ENCODE measurements at regions not wholly inside any gene's neighbourhood (a gene's known extent, or its start where the extent isn't known, plus 50 kb on each side); places are given as distances from the start of the nearest gene placed in this dataset.
A peak's percentile ranks its signal among the peaks of the same experiment; 100 is the strongest.

DNA sequence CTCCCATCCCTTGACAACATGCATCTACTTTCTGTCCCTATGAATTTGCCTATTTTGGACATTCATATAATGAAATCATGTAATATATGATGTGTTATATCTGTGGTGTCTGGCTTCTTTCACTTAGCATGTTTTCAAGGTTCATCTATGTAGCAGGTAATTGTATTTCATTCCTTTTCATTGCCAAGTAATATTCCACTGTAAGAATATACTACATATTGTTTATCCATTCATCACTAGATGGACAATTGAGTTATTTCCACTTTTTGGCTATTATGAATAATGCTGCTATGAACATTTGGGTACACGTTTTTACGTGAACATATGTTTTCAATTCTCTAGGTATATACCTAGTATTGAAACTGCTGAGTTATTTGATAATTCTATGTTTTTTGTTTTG, 238.2 kb downstream of the PTEN start:
- no peak overlapping the region for H3K4me3 ChIP-seq (replicated peaks; ENCODE audit: low read depth, low read length)
- TF ChIP-seq, protein P1, sequence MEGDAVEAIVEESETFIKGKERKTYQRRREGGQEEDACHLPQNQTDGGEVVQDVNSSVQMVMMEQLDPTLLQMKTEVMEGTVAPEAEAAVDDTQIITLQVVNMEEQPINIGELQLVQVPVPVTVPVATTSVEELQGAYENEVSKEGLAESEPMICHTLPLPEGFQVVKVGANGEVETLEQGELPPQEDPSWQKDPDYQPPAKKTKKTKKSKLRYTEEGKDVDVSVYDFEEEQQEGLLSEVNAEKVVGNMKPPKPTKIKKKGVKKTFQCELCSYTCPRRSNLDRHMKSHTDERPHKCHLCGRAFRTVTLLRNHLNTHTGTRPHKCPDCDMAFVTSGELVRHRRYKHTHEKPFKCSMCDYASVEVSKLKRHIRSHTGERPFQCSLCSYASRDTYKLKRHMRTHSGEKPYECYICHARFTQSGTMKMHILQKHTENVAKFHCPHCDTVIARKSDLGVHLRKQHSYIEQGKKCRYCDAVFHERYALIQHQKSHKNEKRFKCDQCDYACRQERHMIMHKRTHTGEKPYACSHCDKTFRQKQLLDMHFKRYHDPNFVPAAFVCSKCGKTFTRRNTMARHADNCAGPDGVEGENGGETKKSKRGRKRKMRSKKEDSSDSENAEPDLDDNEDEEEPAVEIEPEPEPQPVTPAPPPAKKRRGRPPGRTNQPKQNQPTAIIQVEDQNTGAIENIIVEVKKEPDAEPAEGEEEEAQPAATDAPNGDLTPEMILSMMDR (IDR thresholded peaks at IDR 0.05; ENCODE audit: low read length, missing control alignments), result no peak
- DNase-seq (ENCODE audit: low read depth), result no peak

DNA sequence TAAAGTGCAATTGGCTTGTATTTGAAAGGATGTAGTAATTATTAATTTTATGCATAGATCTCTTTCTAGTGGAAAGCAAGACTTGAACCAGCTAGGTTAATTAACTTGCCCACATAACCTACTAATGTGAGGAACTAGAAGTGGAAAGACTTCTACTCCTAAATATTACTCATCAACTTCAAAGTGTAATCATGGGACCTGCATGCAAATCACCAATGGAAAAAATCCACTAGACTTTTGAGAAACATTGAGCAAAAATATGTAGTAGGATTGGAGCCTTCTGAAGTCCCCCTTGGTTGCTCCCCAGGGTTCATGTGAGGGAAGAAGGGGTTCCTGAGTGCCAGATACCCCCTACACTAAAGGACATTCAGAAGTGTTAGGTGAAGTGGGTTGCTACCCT, 240.2 kb downstream of the PTEN start:
- H3K4me3 ChIP-seq (replicated peaks; ENCODE audit: low read depth, low read length), result no peak overlapping the region
- no peak for DNase-seq (ENCODE audit: low read depth)
- TF ChIP-seq, protein P1 (IDR thresholded peaks at IDR 0.05; ENCODE audit: low read length, missing control alignments), result no peak

DNA sequence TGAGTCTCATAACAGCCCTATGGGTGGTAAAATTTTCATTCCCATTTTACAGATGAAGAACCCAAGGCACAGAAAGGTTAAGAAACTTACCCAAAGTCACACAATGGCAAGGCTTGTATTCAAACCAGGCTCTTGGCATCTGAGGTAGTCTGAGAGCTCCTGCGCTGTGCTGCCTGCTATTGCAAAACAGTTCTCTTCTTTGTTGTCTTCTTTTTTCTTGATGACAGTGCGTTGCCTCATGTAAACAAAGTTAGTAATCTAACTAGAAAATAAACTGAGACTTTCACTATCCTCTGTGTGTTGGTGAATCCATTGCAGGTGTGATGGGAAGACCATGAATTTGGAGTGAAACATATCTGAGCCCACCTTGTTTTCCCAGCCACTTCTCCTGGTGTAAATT, 240.8 kb downstream of the PTEN start:
- TF ChIP-seq, protein P1 (IDR thresholded peaks at IDR 0.05; ENCODE audit: low read length, missing control alignments), result no peak
- no peak overlapping the region for H3K4me3 ChIP-seq (replicated peaks; ENCODE audit: low read depth, low read length)
- DNase-seq (ENCODE audit: low read depth), result no peak

DNA sequence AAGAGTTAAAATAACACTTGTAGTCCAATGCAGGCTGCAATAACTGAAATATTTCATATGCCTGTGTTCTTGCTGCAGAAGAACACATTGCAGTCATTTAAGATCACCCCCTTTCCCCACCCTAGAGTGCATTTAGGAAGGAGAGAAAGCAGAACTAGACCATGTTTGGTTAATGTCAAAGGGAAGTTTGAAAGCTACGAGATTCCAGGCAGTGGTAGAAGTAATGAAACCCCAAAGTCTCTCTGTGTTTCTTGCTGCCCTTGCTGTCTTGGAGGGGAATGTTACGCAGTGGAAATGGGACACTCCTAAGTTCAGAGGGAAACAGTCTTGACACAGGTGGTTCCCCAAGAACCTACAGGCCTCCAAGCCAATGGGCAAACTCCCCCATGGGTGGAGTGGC, 242.9 kb downstream of the PTEN start:
- H3K4me3 ChIP-seq (replicated peaks; ENCODE audit: low read depth, low read length), result no peak overlapping the region
- no peak for DNase-seq (ENCODE audit: low read depth)
- TF ChIP-seq, protein P1 (IDR thresholded peaks at IDR 0.05; ENCODE audit: low read length, missing control alignments), result no peak

DNA sequence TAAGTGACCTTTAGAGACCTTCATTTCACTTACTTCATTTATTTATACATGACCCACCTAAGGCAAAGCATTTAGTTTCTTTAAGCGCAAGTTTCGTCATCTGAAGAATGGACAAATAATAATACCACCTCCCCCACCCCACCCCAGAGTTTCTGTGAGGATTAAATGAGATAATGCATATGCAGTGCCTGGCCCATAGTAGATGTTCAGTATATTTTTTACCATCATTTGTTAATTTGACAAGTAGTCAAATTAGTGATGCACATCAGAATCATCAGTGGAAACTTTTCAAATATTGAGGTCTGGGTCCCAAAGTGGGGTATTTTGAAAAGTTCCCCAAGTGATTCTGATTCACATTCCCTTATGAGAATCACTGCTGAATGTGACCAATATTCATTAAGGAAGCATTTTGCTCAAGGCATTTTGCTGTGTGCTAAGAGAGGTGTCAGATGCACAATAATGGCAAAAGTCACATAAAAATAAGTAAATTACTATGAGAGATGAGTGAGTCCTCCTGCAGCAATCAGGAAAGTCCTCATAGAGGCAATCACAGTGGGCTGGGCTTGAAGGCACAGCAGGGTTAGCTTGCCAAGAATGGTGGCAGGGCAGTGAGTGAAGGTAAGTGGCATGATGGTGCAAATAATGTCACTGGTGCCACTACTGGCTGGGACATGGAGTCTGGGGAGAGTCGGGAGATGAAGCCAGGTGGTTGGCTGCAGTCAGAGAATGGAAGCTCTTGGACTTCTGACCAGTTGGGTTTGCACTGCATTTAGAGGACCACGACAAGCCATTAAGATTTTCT, 244.1 kb downstream of the PTEN start:
- H3K4me3 ChIP-seq (replicated peaks; ENCODE audit: low read depth, low read length), result no peak overlapping the region
- TF ChIP-seq, protein P1 (IDR thresholded peaks at IDR 0.05; ENCODE audit: low read length, missing control alignments), result no peak

DNA sequence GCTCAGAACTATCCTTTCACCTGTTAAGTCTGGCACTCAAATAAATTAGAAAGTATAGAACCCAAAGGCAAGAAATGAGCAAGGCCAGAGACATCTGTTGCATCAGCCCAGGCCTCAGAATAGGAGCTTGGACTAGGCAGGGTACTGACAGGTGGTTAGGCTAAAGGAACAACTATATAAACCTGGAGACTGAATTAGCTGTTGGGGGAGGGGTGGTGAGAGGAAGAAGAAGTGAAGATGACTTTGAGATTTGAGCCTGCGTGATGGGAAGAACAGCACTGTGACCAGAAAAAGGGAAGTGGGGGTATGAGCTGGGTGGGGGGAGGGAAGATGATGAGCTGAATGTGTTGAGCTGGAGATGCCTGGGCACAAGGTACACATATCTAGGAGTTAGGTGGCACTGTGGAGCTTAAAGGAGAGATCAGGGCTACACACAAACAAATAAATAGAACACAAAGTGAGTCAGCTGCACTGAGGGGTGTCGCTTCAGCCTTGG, 244.7 kb downstream of the PTEN start:
- TF ChIP-seq, protein P1 (IDR thresholded peaks at IDR 0.05; ENCODE audit: low read length, missing control alignments), result no peak
- H3K4me3 ChIP-seq (replicated peaks; ENCODE audit: low read depth, low read length), result no peak overlapping the region
- no peak for DNase-seq (ENCODE audit: low read depth)

More for the DNA sequence above, 244.1 kb downstream of the PTEN start:
- no peak for DNase-seq (ENCODE audit: low read depth)

DNA sequence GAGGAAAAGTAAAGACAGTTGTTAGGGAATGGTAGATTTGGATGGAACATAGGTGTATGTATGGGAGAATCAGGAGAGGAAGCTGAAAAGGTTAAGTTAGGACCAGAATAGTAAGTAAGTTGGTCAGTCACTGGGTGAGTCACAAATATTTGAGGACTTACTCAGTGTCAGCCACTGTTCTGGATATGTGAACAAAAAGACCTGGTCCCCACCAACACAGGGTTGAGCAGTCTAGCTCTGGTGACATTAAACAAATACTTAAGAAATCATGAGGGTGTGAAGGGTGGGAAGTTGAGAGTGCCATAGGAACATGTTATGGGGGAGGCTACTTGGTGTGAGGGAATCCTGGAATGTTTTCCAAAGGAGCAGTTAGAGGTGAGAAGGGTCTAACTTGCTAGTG, 246.9 kb downstream of the PTEN start:
- TF ChIP-seq, protein P1 (IDR thresholded peaks at IDR 0.05; ENCODE audit: low read length, missing control alignments), result no peak
- peak; percentile 42 for DNase-seq (ENCODE audit: low read depth)
- no peak overlapping the region for H3K4me3 ChIP-seq (replicated peaks; ENCODE audit: low read depth, low read length)

Measured in fibroblast of pulmonary artery (primary cell).